AG09319 (cell line): ENCODE measurements at regions not wholly inside any gene's neighbourhood (a gene's known extent, or its start where the extent isn't known, plus 50 kb on each side); places are given as distances from the start of the nearest gene placed in this dataset.

Source experiments
- DNase-seq: peaks from one replicate; pipeline ENCODE4 v3.0.0-alpha.2; 2010; ENCODE audit warnings: low read depth; ENCODE audit errors: extremely low read depth
- TF ChIP-seq, protein P1 (sequence below): IDR thresholded peaks from 2 replicates; pipeline ENCODE4 v1.5.1; 2011; ENCODE audit warnings: low read depth, mild to moderate bottlenecking, inconsistent platforms, low read length, moderate library complexity

- TF ChIP-seq, protein P1, sequence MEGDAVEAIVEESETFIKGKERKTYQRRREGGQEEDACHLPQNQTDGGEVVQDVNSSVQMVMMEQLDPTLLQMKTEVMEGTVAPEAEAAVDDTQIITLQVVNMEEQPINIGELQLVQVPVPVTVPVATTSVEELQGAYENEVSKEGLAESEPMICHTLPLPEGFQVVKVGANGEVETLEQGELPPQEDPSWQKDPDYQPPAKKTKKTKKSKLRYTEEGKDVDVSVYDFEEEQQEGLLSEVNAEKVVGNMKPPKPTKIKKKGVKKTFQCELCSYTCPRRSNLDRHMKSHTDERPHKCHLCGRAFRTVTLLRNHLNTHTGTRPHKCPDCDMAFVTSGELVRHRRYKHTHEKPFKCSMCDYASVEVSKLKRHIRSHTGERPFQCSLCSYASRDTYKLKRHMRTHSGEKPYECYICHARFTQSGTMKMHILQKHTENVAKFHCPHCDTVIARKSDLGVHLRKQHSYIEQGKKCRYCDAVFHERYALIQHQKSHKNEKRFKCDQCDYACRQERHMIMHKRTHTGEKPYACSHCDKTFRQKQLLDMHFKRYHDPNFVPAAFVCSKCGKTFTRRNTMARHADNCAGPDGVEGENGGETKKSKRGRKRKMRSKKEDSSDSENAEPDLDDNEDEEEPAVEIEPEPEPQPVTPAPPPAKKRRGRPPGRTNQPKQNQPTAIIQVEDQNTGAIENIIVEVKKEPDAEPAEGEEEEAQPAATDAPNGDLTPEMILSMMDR = no peak
- no peak for DNase-seq
These were observed 52.7 kb upstream of the GDNF start for GRCh38 chr5:37892586-37892985.

GRCh38 chr5:37891832-37892231, 52.0 kb upstream of the GDNF start:
- DNase-seq = no peak
- TF ChIP-seq, protein P1 = no peak

DNA sequence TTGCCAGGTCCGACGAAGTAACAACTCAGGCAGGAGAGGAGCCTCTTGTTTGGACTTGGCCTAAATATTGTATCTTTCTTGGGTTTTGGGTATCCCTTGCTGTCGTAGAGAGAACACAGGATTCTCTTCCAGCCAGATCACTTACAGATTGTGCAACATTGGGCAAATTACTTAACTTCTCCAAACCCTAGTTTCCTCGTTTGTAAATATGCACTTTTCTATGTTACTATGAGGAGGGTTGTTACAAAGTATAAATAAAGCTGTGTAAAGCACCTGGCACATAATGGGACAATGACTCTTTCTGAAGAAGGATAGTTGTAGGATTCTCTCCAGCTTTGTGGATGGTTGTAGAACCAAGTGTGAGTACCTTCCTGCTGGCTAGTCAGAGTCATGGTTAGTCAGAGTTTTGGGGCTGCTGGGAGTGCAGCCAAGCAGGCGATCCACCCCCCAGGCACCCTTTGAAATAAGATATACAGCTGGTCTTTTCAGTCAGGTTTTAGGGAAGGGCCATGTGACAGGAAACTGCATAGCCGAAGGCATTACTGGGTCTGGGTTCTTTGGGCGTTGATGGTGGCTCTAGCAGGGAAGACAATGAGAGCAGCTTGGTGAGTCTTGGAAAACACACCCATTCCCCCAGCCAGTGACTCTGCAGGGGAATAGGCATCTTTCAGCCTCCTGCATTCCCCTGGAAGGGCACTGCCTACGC, 49.9 kb upstream of the GDNF start:
- DNase-seq = peak; percentile 42

More for the DNA sequence above, 49.9 kb upstream of the GDNF start:
- TF ChIP-seq, protein P1 = no peak
